CD4-positive, alpha-beta T cell (primary cell): ENCODE measurements at regions not wholly inside any gene's neighbourhood (a gene's known extent, or its start where the extent isn't known, plus 50 kb on each side); places are given as distances from the start of the nearest gene placed in this dataset.

Experiments
- ATAC-seq: fragments of 200-7000 bp; cut with Tn5 transposase; one replicate; pipeline ENCODE4 v1.10.0; 2022; ENCODE audit warnings: mild to moderate bottlenecking; ENCODE audit not compliant: poor library complexity
- CTCF ChIA-PET: fragments of 350-600 bp; sonication (Branson Sonifier 250); formaldehyde crosslinking; loops from one replicate; lab custom pipeline; 2021; ENCODE audit warnings: antibody characterized with exemption, inconsistent platforms; lab: Charles Lee
- POLR2A ChIA-PET: fragments of 350-600 bp; sonication (Branson Sonifier 250); formaldehyde crosslinking; loops from one replicate; lab custom pipeline; 2021; ENCODE audit warnings: antibody characterized with exemption, inconsistent platforms; lab: Charles Lee
- DNase-seq, 14 experiments: peaks; one replicate each; pipeline ENCODE4 v3.0.0-alpha.2; 2013 to 2020; ENCODE audit warnings: mixed read lengths in 2 of 14
- H3K27ac ChIP-seq, 2 donors: one replicate each; pipeline versions ENCODE4 v1.5.1 to v1.7.0; 2013; ENCODE audit warnings: low read length in 2 of 2, low read depth in 1 of 2, mild to moderate bottlenecking in 1 of 2
- H3K27me3 ChIP-seq, 2 experiments: 1 replicate in 1 of 2; 2 replicates in 1 of 2; pipeline versions ENCODE4 v1.6.1 to v1.7.0; 2013; ENCODE audit warnings: low read length in 2 of 2, control low read depth in 1 of 2, mild to moderate bottlenecking in 1 of 2, moderate library complexity in 1 of 2; ENCODE audit not compliant: insufficient read depth in 2 of 2, control insufficient read depth in 1 of 2
- H3K36me3 ChIP-seq: one replicate; pipeline ENCODE4 v1.6.1; 2013; ENCODE audit warnings: low read length, control low read depth; ENCODE audit not compliant: insufficient read depth
- H3K4me1 ChIP-seq: one replicate; pipeline ENCODE4 v1.6.1; 2013; ENCODE audit warnings: low read length, control low read depth; ENCODE audit not compliant: insufficient read depth
- H3K4me3 ChIP-seq: one replicate; pipeline ENCODE4 v1.5.1; 2013; ENCODE audit warnings: mild to moderate bottlenecking, low read length, moderate library complexity
- H3K9me3 ChIP-seq, 2 experiments: 1 replicate in 1 of 2; 2 replicates in 1 of 2; pipeline versions ENCODE4 v1.6.1 to v1.7.0; 2013; ENCODE audit warnings: low read length in 2 of 2, mild to moderate bottlenecking in 2 of 2, control low read depth in 1 of 2, moderate library complexity in 1 of 2; ENCODE audit not compliant: control insufficient read depth in 1 of 2, insufficient read depth in 1 of 2
- H3K27ac Mint-ChIP-seq: one replicate; pipeline ENCODE4 v1.8.0; 2020; ENCODE audit warnings: mixed read lengths
- H3K27me3 Mint-ChIP-seq: one replicate; pipeline ENCODE4 v1.8.0; 2021; ENCODE audit warnings: mixed read lengths
- H3K36me3 Mint-ChIP-seq: one replicate; pipeline ENCODE4 v1.8.0; 2021; ENCODE audit warnings: low read depth, mixed read lengths
- H3K4me1 Mint-ChIP-seq: one replicate; pipeline ENCODE4 v1.8.0; 2021; ENCODE audit warnings: low read depth, mixed read lengths
- H3K4me3 Mint-ChIP-seq: one replicate; pipeline ENCODE4 v1.8.0; 2020; ENCODE audit warnings: mild to moderate bottlenecking, mixed read lengths
- H3K9me3 Mint-ChIP-seq: one replicate; pipeline ENCODE4 v1.8.0; 2020; ENCODE audit warnings: mixed read lengths
- intact Hi-C, 2 experiments: fragments of 100-400 bp; cut with DNase I in 1 of 2; cut with micrococcal nuclease in 1 of 2; formaldehyde crosslinking; loops; one replicate each; pipeline versions ENCODE4 v1.15.1 to v1.9.0; 2023 to 2025; cut with DNase I, micrococcal nuclease
- TF ChIP-seq, protein P1 (sequence below): fragments of 200-600 bp; IDR thresholded peaks from one replicate; pipeline ENCODE4 v1.8.0; 2022; ENCODE audit warnings: antibody characterized with exemption, mild to moderate bottlenecking

DNA sequence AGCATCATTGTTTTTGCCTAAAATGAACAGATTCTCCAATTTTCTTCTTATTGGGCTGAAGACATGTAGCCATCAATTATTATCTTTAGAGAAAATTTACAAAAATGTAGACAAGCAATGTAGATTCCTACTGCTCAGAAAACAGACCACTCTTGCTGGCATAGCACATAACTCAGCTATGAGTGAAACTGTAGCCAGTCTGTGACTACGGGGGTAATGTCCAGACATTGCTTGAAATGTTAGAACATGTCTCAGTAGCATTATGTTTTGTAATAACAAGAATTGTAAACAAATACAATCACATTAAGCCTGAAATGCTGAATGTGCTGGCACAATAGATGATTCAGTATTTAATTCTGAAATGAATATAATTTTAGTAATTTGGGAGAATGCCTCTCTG, 265.7 kb upstream of the KCNJ16 start:
- no peaks in the 10 kb centered on the region for H3K4me1 Mint-ChIP-seq
- H3K9me3 Mint-ChIP-seq, result peaks cover 2% of the 10 kb centered on the region

DNA sequence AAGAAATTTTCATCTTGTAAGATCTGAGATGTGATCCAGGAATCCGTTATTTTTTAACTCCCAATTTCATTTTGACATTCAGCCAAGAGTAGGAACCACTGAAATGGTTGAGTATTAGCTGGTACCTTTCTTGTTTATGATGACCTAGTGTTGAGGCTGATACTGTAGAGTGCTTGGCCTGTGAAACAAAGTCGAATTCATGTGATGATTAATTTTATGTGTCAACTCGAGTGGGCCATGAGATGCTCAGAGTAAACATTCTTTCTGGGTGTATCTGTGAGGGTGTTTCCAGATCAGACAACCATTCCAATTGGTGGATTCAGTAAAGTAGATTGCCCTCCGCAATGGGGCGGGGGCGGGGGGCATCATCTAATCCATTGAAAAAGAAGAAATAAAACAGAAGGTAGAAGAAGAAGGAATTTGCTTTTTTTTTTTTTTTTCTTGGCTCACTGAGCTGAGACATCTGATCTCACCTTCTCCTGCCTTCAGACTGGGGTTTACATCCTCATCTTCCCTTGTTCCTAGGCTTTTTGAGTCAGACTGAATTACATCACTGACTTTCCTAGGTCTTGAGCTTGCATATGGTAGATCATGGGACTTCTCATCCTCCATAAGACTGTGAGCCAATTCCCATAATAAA, 264.6 kb upstream of the KCNJ16 start:
- Mint-ChIP-seq H3K27ac (no peak overlapping the region), H3K4me1 (no peaks in the 10 kb centered on the region), H3K36me3 (no peaks in the 10 kb centered on the region), H3K27me3 (no peaks in the 10 kb centered on the region), H3K4me3 (no peak overlapping the region), H3K9me3 (peaks cover 2% of the 10 kb centered on the region)
- intact Hi-C loops, result no loop called here
- Histone ChIP-seq H3K9me3 (peaks cover 0 to 4% of the 10 kb centered on the region in 2 experiments), H3K4me3 (no peak overlapping the region), H3K27ac (no peak overlapping the region), H3K36me3 (no peaks in the 10 kb centered on the region), H3K4me1 (no peaks in the 10 kb centered on the region), H3K27me3 (no peaks in the 10 kb centered on the region)
- ChIA-PET CTCF (no interaction called here), POLR2A (no interaction called here)
- ATAC-seq (no peak), DNase-seq (no peak)
- TF ChIP-seq, protein P1, sequence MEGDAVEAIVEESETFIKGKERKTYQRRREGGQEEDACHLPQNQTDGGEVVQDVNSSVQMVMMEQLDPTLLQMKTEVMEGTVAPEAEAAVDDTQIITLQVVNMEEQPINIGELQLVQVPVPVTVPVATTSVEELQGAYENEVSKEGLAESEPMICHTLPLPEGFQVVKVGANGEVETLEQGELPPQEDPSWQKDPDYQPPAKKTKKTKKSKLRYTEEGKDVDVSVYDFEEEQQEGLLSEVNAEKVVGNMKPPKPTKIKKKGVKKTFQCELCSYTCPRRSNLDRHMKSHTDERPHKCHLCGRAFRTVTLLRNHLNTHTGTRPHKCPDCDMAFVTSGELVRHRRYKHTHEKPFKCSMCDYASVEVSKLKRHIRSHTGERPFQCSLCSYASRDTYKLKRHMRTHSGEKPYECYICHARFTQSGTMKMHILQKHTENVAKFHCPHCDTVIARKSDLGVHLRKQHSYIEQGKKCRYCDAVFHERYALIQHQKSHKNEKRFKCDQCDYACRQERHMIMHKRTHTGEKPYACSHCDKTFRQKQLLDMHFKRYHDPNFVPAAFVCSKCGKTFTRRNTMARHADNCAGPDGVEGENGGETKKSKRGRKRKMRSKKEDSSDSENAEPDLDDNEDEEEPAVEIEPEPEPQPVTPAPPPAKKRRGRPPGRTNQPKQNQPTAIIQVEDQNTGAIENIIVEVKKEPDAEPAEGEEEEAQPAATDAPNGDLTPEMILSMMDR, result no peak

More for the DNA sequence above, 265.7 kb upstream of the KCNJ16 start:
- TF ChIP-seq, protein P1, result no peak
- no peaks in the 10 kb centered on the region for H3K36me3 Mint-ChIP-seq
- H3K27me3 Mint-ChIP-seq, result no peaks in the 10 kb centered on the region
- CTCF ChIA-PET, result interaction anchor here (0.6 kb wide), 1 partner anchor 15 kb away, joined by 3 read pairs; no protein-coding TSS in a partner anchor
- no peaks in the 10 kb centered on the region for H3K36me3 ChIP-seq
- peaks cover 0 to 4% of the 10 kb centered on the region in 2 experiments for H3K9me3 ChIP-seq
- no peak overlapping the region for H3K4me3 ChIP-seq
- ATAC-seq, result no peak
- no peak overlapping the region for H3K27ac Mint-ChIP-seq
- intact Hi-C loops, result no loop called here
- no peaks in the 10 kb centered on the region for H3K4me1 ChIP-seq
- POLR2A ChIA-PET, result no interaction called here
- no peak overlapping the region for H3K27ac ChIP-seq
- no peaks in the 10 kb centered on the region for H3K27me3 ChIP-seq
- no peak for DNase-seq
- H3K4me3 Mint-ChIP-seq, result no peak overlapping the region

DNA sequence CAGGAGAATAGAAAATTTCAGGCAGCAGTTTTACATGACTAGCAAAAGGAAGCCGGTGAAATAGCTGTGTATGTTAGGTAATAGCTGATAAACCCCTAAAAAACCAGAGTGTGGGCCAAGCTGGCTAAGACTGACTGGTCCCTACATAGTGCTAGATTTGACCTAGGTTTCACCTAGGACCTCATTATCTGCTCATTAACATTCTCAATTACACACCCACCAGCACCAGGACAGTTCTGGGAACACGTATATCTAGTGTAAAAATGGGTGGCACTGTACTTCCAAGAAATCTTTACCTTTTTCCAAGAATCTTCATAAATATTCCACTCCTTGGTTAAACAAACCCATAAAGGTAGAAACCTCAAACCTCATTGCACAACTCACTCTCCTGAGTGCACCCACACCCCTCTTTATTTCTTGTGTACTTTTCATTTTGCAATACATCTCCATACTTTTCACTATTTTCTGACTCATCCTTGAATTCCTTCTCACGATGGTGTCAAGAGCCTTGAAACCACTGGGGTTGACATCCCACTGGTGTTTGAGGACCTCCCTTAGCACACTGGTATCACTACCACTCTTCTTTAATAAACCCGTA, 262.7 kb upstream of the KCNJ16 start:
- Mint-ChIP-seq H3K27ac (no peak overlapping the region), H3K4me1 (no peaks in the 10 kb centered on the region), H3K27me3 (no peaks in the 10 kb centered on the region), H3K36me3 (no peaks in the 10 kb centered on the region), H3K4me3 (no peak overlapping the region), H3K9me3 (peaks cover 2% of the 10 kb centered on the region)
- ATAC-seq (no peak), DNase-seq (no peak)
- Histone ChIP-seq H3K27me3 (no peaks in the 10 kb centered on the region), H3K4me1 (no peaks in the 10 kb centered on the region), H3K36me3 (no peaks in the 10 kb centered on the region), H3K4me3 (no peak overlapping the region), H3K27ac (no peak overlapping the region), H3K9me3 (peaks cover 0 to 8% of the 10 kb centered on the region in 2 experiments)
- TF ChIP-seq, protein P1, result no peak
- ChIA-PET POLR2A (no interaction called here), CTCF (no interaction called here)
- intact Hi-C loops, result no loop called here
